ENCODE measurements at regions not wholly inside any gene's neighbourhood (a gene's known extent, or its start where the extent isn't known, plus 50 kb on each side); places are given as distances from the start of the nearest gene placed in this dataset.
A peak's percentile ranks its signal among the peaks of the same experiment; 100 is the strongest.

DNA sequence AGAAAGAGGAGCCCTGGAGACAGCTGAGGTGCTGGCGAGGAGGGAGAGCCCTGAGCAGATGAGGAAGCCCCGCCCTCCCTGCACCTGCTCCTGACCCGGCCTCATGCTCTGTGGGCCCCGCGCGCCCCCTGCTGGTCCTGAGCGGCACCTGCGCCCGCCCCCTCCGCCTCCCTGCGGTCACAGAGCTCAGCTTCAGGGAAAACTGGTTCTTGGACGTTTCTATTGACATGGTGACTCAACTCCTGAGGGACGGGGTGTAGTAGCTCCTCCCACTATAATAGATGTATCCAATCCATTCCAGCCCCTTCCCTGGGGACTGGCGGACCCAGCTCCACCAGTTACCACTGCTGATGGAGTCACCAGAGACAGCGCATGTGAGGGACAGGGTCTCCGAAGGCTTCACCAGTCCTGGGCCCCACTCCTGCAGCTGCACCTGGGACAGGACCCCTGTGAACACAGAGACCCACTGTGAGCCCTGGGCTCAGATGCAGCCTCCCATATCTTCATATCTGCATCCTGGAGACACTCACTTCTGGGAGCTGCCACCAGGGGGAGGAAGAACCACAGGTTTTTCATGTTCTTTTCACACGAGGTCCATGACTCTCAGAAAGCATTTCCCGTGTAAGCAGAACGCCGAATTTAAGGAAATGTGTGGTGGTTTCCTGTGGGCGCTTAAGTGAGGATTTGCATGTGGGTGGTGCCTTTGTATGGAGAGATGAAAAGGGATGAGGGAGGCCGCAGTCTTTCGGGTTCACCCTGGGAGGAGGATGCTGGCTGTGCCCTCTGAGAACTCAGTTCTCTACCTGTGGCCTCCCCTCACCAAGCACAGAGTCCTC is 1346.4 kb downstream of the TMEM121 start (continued):
- TF ChIP-seq, protein P1, sequence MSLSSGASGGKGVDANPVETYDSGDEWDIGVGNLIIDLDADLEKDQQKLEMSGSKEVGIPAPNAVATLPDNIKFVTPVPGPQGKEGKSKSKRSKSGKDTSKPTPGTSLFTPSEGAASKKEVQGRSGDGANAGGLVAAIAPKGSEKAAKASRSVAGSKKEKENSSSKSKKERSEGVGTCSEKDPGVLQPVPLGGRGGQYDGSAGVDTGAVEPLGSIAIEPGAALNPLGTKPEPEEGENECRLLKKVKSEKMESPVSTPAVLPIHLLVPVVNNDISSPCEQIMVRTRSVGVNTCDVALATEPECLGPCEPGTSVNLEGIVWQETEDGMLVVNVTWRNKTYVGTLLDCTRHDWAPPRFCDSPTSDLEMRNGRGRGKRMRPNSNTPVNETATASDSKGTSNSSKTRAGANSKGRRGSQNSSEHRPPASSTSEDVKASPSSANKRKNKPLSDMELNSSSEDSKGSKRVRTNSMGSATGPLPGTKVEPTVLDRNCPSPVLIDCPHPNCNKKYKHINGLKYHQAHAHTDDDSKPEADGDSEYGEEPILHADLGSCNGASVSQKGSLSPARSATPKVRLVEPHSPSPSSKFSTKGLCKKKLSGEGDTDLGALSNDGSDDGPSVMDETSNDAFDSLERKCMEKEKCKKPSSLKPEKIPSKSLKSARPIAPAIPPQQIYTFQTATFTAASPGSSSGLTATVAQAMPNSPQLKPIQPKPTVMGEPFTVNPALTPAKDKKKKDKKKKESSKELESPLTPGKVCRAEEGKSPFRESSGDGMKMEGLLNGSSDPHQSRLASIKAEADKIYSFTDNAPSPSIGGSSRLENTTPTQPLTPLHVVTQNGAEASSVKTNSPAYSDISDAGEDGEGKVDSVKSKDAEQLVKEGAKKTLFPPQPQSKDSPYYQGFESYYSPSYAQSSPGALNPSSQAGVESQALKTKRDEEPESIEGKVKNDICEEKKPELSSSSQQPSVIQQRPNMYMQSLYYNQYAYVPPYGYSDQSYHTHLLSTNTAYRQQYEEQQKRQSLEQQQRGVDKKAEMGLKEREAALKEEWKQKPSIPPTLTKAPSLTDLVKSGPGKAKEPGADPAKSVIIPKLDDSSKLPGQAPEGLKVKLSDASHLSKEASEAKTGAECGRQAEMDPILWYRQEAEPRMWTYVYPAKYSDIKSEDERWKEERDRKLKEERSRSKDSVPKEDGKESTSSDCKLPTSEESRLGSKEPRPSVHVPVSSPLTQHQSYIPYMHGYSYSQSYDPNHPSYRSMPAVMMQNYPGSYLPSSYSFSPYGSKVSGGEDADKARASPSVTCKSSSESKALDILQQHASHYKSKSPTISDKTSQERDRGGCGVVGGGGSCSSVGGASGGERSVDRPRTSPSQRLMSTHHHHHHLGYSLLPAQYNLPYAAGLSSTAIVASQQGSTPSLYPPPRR (CRISPR knock-in tag; IDR thresholded peaks at IDR 0.05; ENCODE audit: borderline replicate concordance), result no peak
- TF ChIP-seq ZNF879 (CRISPR knock-in tag; IDR thresholded peaks at IDR 0.05) (no peak), MIER2 (CRISPR knock-in tag; IDR thresholded peaks at IDR 0.05) (no peak), PPARG (CRISPR knock-in tag; conservative IDR thresholded peaks at IDR 0.05) (no peak), STAG1 (CRISPR knock-in tag; IDR thresholded peaks at IDR 0.05) (peak; percentile 60), DNMT3B (CRISPR knock-in tag; conservative IDR thresholded peaks at IDR 0.05) (no peak), ZNF850 (CRISPR knock-in tag; conservative IDR thresholded peaks at IDR 0.05) (no peak), HOXA3 (CRISPR knock-in tag; IDR thresholded peaks at IDR 0.05) (0 out of 2 replicates have a peak, but pooled peaks have one; percentile 10), FOXA3 (CRISPR knock-in tag; IDR thresholded peaks at IDR 0.05) (peak; percentile 53; the same call in 1 of the 2 replicates), PHB2 (IDR thresholded peaks at IDR 0.05; ENCODE audit: partially characterized antibody) (no peak), ELF3 (CRISPR knock-in tag; IDR thresholded peaks at IDR 0.05) (0 out of 2 replicates have a peak, but pooled peaks have one; percentile 20), RAD21 (CRISPR knock-in tag; IDR thresholded peaks at IDR 0.05) (peak; percentile 69), ZNF772 (CRISPR knock-in tag; IDR thresholded peaks at IDR 0.05) (peak; percentile 40; the same call in 1 of the 2 replicates), ZBTB3 (CRISPR knock-in tag; IDR thresholded peaks at IDR 0.05; ENCODE audit: borderline replicate concordance, low read depth) (no peak), ZNF205 (CRISPR knock-in tag; IDR thresholded peaks at IDR 0.05) (0 out of 2 replicates have a peak, but pooled peaks have one; percentile 33)
- TF ChIP-seq, protein P2, sequence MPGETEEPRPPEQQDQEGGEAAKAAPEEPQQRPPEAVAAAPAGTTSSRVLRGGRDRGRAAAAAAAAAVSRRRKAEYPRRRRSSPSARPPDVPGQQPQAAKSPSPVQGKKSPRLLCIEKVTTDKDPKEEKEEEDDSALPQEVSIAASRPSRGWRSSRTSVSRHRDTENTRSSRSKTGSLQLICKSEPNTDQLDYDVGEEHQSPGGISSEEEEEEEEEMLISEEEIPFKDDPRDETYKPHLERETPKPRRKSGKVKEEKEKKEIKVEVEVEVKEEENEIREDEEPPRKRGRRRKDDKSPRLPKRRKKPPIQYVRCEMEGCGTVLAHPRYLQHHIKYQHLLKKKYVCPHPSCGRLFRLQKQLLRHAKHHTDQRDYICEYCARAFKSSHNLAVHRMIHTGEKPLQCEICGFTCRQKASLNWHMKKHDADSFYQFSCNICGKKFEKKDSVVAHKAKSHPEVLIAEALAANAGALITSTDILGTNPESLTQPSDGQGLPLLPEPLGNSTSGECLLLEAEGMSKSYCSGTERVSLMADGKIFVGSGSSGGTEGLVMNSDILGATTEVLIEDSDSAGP (CRISPR knock-in tag; IDR thresholded peaks at IDR 0.05; ENCODE audit: borderline replicate concordance), result peak; percentile 20; the same call in 1 of the 2 replicates
- TF ChIP-seq, protein P3, sequence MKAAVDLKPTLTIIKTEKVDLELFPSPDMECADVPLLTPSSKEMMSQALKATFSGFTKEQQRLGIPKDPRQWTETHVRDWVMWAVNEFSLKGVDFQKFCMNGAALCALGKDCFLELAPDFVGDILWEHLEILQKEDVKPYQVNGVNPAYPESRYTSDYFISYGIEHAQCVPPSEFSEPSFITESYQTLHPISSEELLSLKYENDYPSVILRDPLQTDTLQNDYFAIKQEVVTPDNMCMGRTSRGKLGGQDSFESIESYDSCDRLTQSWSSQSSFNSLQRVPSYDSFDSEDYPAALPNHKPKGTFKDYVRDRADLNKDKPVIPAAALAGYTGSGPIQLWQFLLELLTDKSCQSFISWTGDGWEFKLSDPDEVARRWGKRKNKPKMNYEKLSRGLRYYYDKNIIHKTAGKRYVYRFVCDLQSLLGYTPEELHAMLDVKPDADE (CRISPR knock-in tag; IDR thresholded peaks at IDR 0.05), result no peak
- TF ChIP-seq, protein P4, sequence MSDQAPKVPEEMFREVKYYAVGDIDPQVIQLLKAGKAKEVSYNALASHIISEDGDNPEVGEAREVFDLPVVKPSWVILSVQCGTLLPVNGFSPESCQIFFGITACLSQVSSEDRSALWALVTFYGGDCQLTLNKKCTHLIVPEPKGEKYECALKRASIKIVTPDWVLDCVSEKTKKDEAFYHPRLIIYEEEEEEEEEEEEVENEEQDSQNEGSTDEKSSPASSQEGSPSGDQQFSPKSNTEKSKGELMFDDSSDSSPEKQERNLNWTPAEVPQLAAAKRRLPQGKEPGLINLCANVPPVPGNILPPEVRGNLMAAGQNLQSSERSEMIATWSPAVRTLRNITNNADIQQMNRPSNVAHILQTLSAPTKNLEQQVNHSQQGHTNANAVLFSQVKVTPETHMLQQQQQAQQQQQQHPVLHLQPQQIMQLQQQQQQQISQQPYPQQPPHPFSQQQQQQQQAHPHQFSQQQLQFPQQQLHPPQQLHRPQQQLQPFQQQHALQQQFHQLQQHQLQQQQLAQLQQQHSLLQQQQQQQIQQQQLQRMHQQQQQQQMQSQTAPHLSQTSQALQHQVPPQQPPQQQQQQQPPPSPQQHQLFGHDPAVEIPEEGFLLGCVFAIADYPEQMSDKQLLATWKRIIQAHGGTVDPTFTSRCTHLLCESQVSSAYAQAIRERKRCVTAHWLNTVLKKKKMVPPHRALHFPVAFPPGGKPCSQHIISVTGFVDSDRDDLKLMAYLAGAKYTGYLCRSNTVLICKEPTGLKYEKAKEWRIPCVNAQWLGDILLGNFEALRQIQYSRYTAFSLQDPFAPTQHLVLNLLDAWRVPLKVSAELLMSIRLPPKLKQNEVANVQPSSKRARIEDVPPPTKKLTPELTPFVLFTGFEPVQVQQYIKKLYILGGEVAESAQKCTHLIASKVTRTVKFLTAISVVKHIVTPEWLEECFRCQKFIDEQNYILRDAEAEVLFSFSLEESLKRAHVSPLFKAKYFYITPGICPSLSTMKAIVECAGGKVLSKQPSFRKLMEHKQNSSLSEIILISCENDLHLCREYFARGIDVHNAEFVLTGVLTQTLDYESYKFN (CRISPR knock-in tag; conservative IDR thresholded peaks at IDR 0.05), result no peak

Measured in HepG2 (cell line).